ENCODE measurements at regions not wholly inside any gene's neighbourhood (a gene's known extent, or its start where the extent isn't known, plus 50 kb on each side); places are given as distances from the start of the nearest gene placed in this dataset.

DNA sequence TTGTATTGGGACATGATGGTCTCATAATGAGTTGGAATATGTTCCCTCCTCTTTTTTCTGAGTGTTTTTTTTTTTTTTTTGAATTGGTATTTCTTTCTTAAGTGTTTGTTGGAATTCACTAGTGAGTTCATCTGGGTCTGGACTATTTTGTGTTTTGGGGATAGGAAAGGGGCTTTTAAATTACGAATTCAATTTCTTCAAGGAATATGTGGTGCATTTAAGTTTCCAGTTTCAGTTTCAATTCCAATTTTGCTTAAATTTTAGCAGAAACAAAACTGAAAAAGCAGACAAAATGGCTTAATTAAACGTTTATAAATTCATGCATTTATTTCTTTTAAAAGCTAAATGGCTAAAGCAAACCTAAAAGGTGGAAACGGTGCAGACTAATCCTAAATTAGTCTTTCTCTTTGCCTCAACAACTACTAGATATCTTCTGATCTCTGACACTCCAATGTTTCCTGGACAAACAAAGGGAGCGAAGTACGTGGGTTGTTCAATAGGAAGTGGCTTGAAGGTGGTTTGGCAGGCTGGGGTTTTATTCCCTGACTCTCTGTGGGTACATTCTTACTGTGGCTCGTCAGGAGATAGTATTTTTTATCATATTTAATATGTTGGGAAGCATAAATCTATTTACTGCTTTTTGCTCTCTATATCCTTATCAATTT, 50.0 kb upstream of the CORO2B start:
- TF ChIP-seq POLR2A (IDR thresholded peaks at IDR 0.05; ENCODE audit: low read depth, low read length), result no peak
- no peak for TF ChIP-seq POLR2AphosphoS5 (IDR thresholded peaks at IDR 0.05; ENCODE audit: low read depth, low read length)
- TF ChIP-seq TAF1 (IDR thresholded peaks at IDR 0.05; ENCODE audit: borderline replicate concordance, low read depth, low read length), result no peak

Data from GM12892 (cell line).